GM21447 (cell line): ENCODE measurements at regions not wholly inside any gene's neighbourhood (a gene's known extent, or its start where the extent isn't known, plus 50 kb on each side); places are given as distances from the start of the nearest gene placed in this dataset.

Source experiments
- ATAC-seq: cut with Tn5 transposase; IDR thresholded peaks from one replicate; pipeline ENCODE4 v1.9.1; 2021; ENCODE audit not compliant: unreplicated experiment

- ATAC-seq: no peak
These were observed 342.6 kb upstream of the CCDC196 start for GRCh38 chr14:66143387-66144112.

- no peak for ATAC-seq
These were observed 333.9 kb upstream of the CCDC196 start for GRCh38 chr14:66152302-66152701.

- ATAC-seq: no peak
These were observed 333.4 kb upstream of the CCDC196 start for GRCh38 chr14:66152747-66153146.

- ATAC-seq: no peak
These were observed 323.1 kb upstream of the CCDC196 start for GRCh38 chr14:66163023-66163422.

- no peak for ATAC-seq
These were observed 320.8 kb upstream of the CCDC196 start for GRCh38 chr14:66165337-66165736.

GRCh38 chr14:66174453-66174891, 311.7 kb upstream of the CCDC196 start:
- no peak for ATAC-seq

GRCh38 chr14:66177935-66178334, 308.2 kb upstream of the CCDC196 start:
- no peak for ATAC-seq

- no peak for ATAC-seq
These were observed 289.5 kb upstream of the CCDC196 start for GRCh38 chr14:66196670-66197069.

- ATAC-seq: no peak
These were observed 288.9 kb upstream of the CCDC196 start for GRCh38 chr14:66197276-66197675.

GRCh38 chr14:66206554-66206953, 279.6 kb upstream of the CCDC196 start:
- no peak for ATAC-seq

GRCh38 chr14:66216763-66217162, 269.4 kb upstream of the CCDC196 start:
- ATAC-seq: no peak

GRCh38 chr14:66219886-66220285, 266.3 kb upstream of the CCDC196 start:
- ATAC-seq: no peak

GRCh38 chr14:66224492-66225178, 261.5 kb upstream of the CCDC196 start:
- no peak for ATAC-seq

GRCh38 chr14:66225337-66225736, 260.8 kb upstream of the CCDC196 start:
- ATAC-seq: no peak

- no peak for ATAC-seq
These were observed 257.8 kb upstream of the CCDC196 start for GRCh38 chr14:66228267-66228970.

- ATAC-seq: no peak
These were observed 254.4 kb upstream of the CCDC196 start for GRCh38 chr14:66231820-66232219.

- no peak for ATAC-seq
These were observed 252.6 kb upstream of the CCDC196 start for GRCh38 chr14:66233591-66233990.

GRCh38 chr14:66234411-66234810, 251.8 kb upstream of the CCDC196 start:
- ATAC-seq: no peak

GRCh38 chr14:66237741-66238140, 248.4 kb upstream of the CCDC196 start:
- no peak for ATAC-seq

GRCh38 chr14:66238969-66239368, 247.2 kb upstream of the CCDC196 start:
- ATAC-seq: no peak

GRCh38 chr14:66239589-66239988, 246.6 kb upstream of the CCDC196 start:
- no peak for ATAC-seq

GRCh38 chr14:66240105-66240504, 246.1 kb upstream of the CCDC196 start:
- no peak for ATAC-seq
